K562 (cell line): ENCODE measurements at regions not wholly inside any gene's neighbourhood (a gene's known extent, or its start where the extent isn't known, plus 50 kb on each side); places are given as distances from the start of the nearest gene placed in this dataset.

ENCODE experiments used
- ATAC-seq: fragments of 200-7000 bp; cut with Tn5 transposase; 3 replicates; pipeline ENCODE4 v1.9.1; 2020; ENCODE audit warnings: moderate library complexity
- BruUV-seq: library from RNA; stranded (reverse); fragments of 400-500 nt; replicated peaks from 2 replicates; lab custom pipeline; 2021; lab: Mats Ljungman, UMichigan
- CTCF ChIA-PET: fragments of 300-600 bp; formaldehyde crosslinking; extraction: SDS; loops from one replicate; lab custom pipeline; 2021; ENCODE audit warnings: low intra/inter-chr PET ratio; lab: Yijun Ruan, JAX
- POLR2A ChIA-PET: fragments of 300-600, 350-650 bp; sonication (Branson Sonifier 250); formaldehyde crosslinking; extraction: SDS; loops from one replicate; lab custom pipeline; 2021; ENCODE audit warnings: antibody characterized with exemption, inconsistent platforms; lab: Yijun Ruan, JAX
- DNase-seq, 4 experiments: peaks; one replicate each; pipeline versions ENCODE4 v3.0.0 to v3.0.0-alpha.2; 2011 to 2018; ENCODE audit warnings: low spot score in 3 of 4, mixed read lengths in 3 of 4; ENCODE audit errors: extremely low read depth in 1 of 4
- FAIRE-seq: peaks from 2 replicates; lab custom pipeline; 2011; peaks lifted over from hg19 to GRCh38; lab: Jason Lieb, UNC
- H2AFZ ChIP-seq: 2 replicates; pipeline ENCODE4 v1.6.0; 2011; ENCODE audit warnings: low read depth, low read length, control low read depth, inconsistent platforms
- H3K27ac ChIP-seq: fragments of 200-600 bp; 3 replicates; pipeline ENCODE4 v1.8.0; 2011; ENCODE audit warnings: low read depth, mild to moderate bottlenecking, control low read depth, inconsistent platforms, low read length, moderate library complexity, mixed read lengths; ENCODE audit errors: extremely low read depth
- H3K27me3 ChIP-seq, 2 experiments: fragments of 300-600 bp in 1 of 2; 2 replicates in 1 of 2; 3 replicates in 1 of 2; pipeline versions ENCODE4 v1.6.0 to v1.8.0; 2011; ENCODE audit warnings: inconsistent platforms in 2 of 2, low read length in 2 of 2, mild to moderate bottlenecking in 1 of 2, mixed read lengths in 1 of 2, moderate library complexity in 1 of 2; ENCODE audit not compliant: control insufficient read depth in 2 of 2, insufficient read depth in 2 of 2
- H3K36me3 ChIP-seq: fragments of 300-600 bp; 3 replicates; pipeline ENCODE4 v1.8.0; 2011; ENCODE audit warnings: mild to moderate bottlenecking, low read length, inconsistent platforms; ENCODE audit not compliant: control insufficient read depth, insufficient read depth
- H3K4me1 ChIP-seq, 2 experiments: fragments of 200-600 bp in 1 of 2; replicated peaks in 1 of 2; 2 replicates in 1 of 2; 3 replicates in 1 of 2; pipeline versions ENCODE4 v1.5.1 to v1.8.0; 2011; ENCODE audit warnings: inconsistent platforms in 2 of 2, low read length in 2 of 2, mild to moderate bottlenecking in 1 of 2, mixed read lengths in 1 of 2, moderate library complexity in 1 of 2; ENCODE audit not compliant: control insufficient read depth in 2 of 2, insufficient read depth in 2 of 2
- H3K4me2 ChIP-seq: 2 replicates; pipeline ENCODE4 v1.6.1; 2011; ENCODE audit warnings: low read length, control low read depth, inconsistent platforms, mixed read lengths; ENCODE audit not compliant: insufficient read depth
- H3K4me3 ChIP-seq: fragments of 200-600 bp; sonication (generic), shearing (Covaris generic); 2 replicates; pipeline ENCODE4 v1.5.1; 2016; ENCODE audit warnings: control low read depth, inconsistent platforms
- H3K79me2 ChIP-seq: fragments of 200-600 bp; 3 replicates; pipeline ENCODE4 v1.8.0; 2011; ENCODE audit warnings: low read length, inconsistent platforms; ENCODE audit not compliant: control insufficient read depth, insufficient read depth
- H3K9ac ChIP-seq, 2 experiments: 2 replicates each; pipeline versions ENCODE4 v1.6.0 to v1.6.1; 2011; ENCODE audit warnings: low read depth in 2 of 2, low read length in 2 of 2, control low read depth in 1 of 2, inconsistent platforms in 1 of 2, mild to moderate bottlenecking in 1 of 2, mixed read lengths in 1 of 2; ENCODE audit not compliant: insufficient read depth in 1 of 2
- H3K9me1 ChIP-seq: one replicate; pipeline ENCODE4 v1.6.0; 2011; ENCODE audit warnings: inconsistent platforms, mild to moderate bottlenecking, low read length, moderate library complexity; ENCODE audit not compliant: control insufficient read depth, insufficient read depth
- H3K9me3 ChIP-seq: replicated peaks from 2 replicates; pipeline ENCODE4 v1.5.1; 2011; ENCODE audit warnings: low read depth, low read length, inconsistent platforms; ENCODE audit not compliant: control insufficient read depth, insufficient read depth
- H4K20me1 ChIP-seq: replicated peaks from 2 replicates; pipeline ENCODE4 v1.6.1; 2011; ENCODE audit warnings: low read length, inconsistent platforms, mixed read lengths; ENCODE audit not compliant: control insufficient read depth, insufficient read depth
- GTF2F1 ChIP-seq: IDR thresholded peaks from 2 replicates; pipeline ENCODE4 v1.6.1; 2011; ENCODE audit warnings: low read depth, low read length, improper control_type of control experiment
- OTX1 ChIP-seq: fragments of 450-650 bp; formaldehyde crosslinking; IDR thresholded peaks from 2 replicates; pipeline ENCODE4 v1.4.0; 2022; ENCODE audit warnings: mild to moderate bottlenecking
- THRB ChIP-seq: fragments of 450-650 bp; formaldehyde crosslinking; conservative IDR thresholded peaks from 2 replicates; pipeline ENCODE4 v1.4.0; 2022; ENCODE audit warnings: mild to moderate bottlenecking, missing genetic modification characterization
- ZNF512 ChIP-seq: IDR thresholded peaks from 2 replicates; pipeline ENCODE4 v1.6.1; 2016; ENCODE audit warnings: missing genetic modification characterization, missing compliant biosample characterization
- WGBS: fragments of 100-300 bp; shearing (Covaris generic); methylation state at CpG from one replicate; pipeline ENCODE4 v1.1.6; 2016; ENCODE audit warnings: low coverage, mixed read lengths; ENCODE audit not compliant: insufficient coverage; ENCODE audit errors: missing lambda C conversion rate; 5-methylcytosine and 5-hydroxymethylcytosine counted together
- in situ Hi-C: fragments of 300-500 bp; cut with MboI; formaldehyde crosslinking; loops from 4 replicates; pipeline ENCODE4 v1.15.0; 2018; ENCODE audit warnings: inconsistent platforms, mixed read lengths
- intact Hi-C: fragments of 100-400 bp; cut with micrococcal nuclease; formaldehyde crosslinking; loops from 2 replicates; pipeline ENCODE4 v1.14.2; 2022
- TF ChIP-seq, protein P1 (sequence below): fragments of 200-800 bp; sonication (Bioruptor generic); IDR thresholded peaks from 2 replicates; pipeline ENCODE4 v1.6.1; 2017; ENCODE audit warnings: missing genetic modification characterization, missing compliant biosample characterization

DNA sequence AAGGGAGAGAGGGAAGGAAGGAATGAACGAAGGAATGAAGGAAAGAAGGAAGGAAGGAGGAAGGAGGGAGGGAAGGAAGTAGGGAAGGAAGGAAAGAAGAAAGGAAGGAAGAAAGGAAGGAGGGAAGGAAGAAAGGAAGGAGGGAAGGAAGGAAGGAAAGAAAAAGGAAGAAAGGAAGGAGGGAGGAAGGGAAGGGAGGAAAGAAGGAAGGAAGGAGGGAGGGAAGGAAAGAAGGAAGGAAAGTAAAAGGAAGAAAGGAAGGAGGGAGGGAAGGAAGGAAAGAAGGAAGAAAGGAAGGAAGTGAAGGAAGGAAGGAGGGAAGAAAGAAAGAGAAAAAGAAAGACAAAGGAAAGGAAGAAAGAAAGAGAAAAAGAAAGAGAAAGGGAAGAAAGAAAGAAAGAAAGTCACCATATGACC, 442.4 kb downstream of the RBFOX1 start:
- FAIRE-seq (no peak), ATAC-seq (no peak), DNase-seq (no peak)
- Histone ChIP-seq H4K20me1 (no peaks in the 10 kb centered on the region), H3K4me3 (no peak overlapping the region), H3K36me3 (no peaks in the 10 kb centered on the region), H3K79me2 (no peaks in the 10 kb centered on the region), H2AFZ (no peak overlapping the region), H3K27me3 (peaks cover 0 to 4% of the 10 kb centered on the region in 2 experiments; a peak in 1 of 5 replicates), H3K9ac (no peak overlapping the region), H3K27ac (no peak overlapping the region), H3K4me2 (no peak overlapping the region), H3K9me3 (no peaks in the 10 kb centered on the region), H3K4me1 (no peaks in the 10 kb centered on the region), H3K9me1 (no peaks in the 10 kb centered on the region)
- TF ChIP-seq, protein P1, sequence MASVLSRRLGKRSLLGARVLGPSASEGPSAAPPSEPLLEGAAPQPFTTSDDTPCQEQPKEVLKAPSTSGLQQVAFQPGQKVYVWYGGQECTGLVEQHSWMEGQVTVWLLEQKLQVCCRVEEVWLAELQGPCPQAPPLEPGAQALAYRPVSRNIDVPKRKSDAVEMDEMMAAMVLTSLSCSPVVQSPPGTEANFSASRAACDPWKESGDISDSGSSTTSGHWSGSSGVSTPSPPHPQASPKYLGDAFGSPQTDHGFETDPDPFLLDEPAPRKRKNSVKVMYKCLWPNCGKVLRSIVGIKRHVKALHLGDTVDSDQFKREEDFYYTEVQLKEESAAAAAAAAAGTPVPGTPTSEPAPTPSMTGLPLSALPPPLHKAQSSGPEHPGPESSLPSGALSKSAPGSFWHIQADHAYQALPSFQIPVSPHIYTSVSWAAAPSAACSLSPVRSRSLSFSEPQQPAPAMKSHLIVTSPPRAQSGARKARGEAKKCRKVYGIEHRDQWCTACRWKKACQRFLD (CRISPR knock-in tag) = no peak
- TF ChIP-seq GTF2F1 (no peak), OTX1 (CRISPR knock-in tag) (0 out of 2 replicates have a peak, but pooled peaks have one; percentile 5), ZNF512 (tag) (peak; percentile 93), THRB (CRISPR knock-in tag) (peak; percentile 69; the same call in 1 of the 2 replicates)
- no TSS peak for BruUV-seq
- WGBS = 9% methylated on average over 1 of the region's 1 CpG
- intact Hi-C loops = no loop called here
- ChIA-PET POLR2A (no interaction called here), CTCF (no interaction called here)
- in situ Hi-C loops = no loop called here
